Panc1 (cell line): ENCODE measurements at regions not wholly inside any gene's neighbourhood (a gene's known extent, or its start where the extent isn't known, plus 50 kb on each side); places are given as distances from the start of the nearest gene placed in this dataset.
"Not testable (repeated sequence)": the region's sequence is repeated elsewhere in the genome, so short reads cannot be mapped to it uniquely, and the experiment has no call there.

Experiments
- ATAC-seq: fragments of 200-7000 bp; cut with Tn5 transposase; 2 replicates; pipeline ENCODE4 v1.9.1; 2020; ENCODE audit warnings: mild to moderate bottlenecking, moderate library complexity
- BruUV-seq: library from RNA; stranded (reverse); fragments of 400-500 nt; replicated peaks from 2 replicates; lab custom pipeline; 2021; lab: Mats Ljungman, UMichigan
- CTCF ChIA-PET: fragments of 300-600 bp; sonication (Branson Sonifier 250); formaldehyde crosslinking; loops from one replicate; lab custom pipeline; 2022; ENCODE audit warnings: antibody characterized with exemption; lab: Charles Lee
- POLR2A ChIA-PET: fragments of 300-600 bp; sonication (Branson Sonifier 250); formaldehyde crosslinking; loops from one replicate; lab custom pipeline; 2022; ENCODE audit warnings: antibody characterized with exemption; lab: Charles Lee
- DNase-seq: peaks from one replicate; pipeline ENCODE4 v3.0.0-alpha.2; 2010; ENCODE audit warnings: low read depth, low spot score
- H3K27ac ChIP-seq: 2 replicates; pipeline ENCODE4 v1.5.1; 2011; ENCODE audit warnings: mild to moderate bottlenecking, low read length, inconsistent platforms
- H3K27me3 ChIP-seq: fragments of 200-500 bp; sonication (Bioruptor generic); 2 replicates; pipeline ENCODE4 v1.6.0; 2014; ENCODE audit warnings: low read length, inconsistent platforms; ENCODE audit not compliant: control insufficient read depth, insufficient read depth
- H3K36me3 ChIP-seq: fragments of 200-500 bp; sonication (Bioruptor generic); 2 replicates; pipeline ENCODE4 v1.5.1; 2014; ENCODE audit warnings: inconsistent platforms, mild to moderate bottlenecking, low read length, moderate library complexity; ENCODE audit not compliant: control insufficient read depth, insufficient read depth
- H3K4me1 ChIP-seq: 2 replicates; pipeline ENCODE4 v1.5.1; 2011; ENCODE audit warnings: inconsistent platforms, mild to moderate bottlenecking, low read length, moderate library complexity; ENCODE audit not compliant: control insufficient read depth, insufficient read depth
- H3K4me3 ChIP-seq, 2 experiments: 2 replicates each; pipeline ENCODE4 v1.5.1; 2011 to 2012; ENCODE audit warnings: low read depth in 2 of 2, low read length in 2 of 2, mild to moderate bottlenecking in 2 of 2, inconsistent platforms in 1 of 2, moderate library complexity in 1 of 2
- H3K9me3 ChIP-seq: fragments of 200-500 bp; sonication (Bioruptor generic); 2 replicates; pipeline ENCODE4 v1.5.1; 2014; ENCODE audit warnings: low read depth, mild to moderate bottlenecking, inconsistent platforms, low read length, moderate library complexity; ENCODE audit not compliant: control insufficient read depth, insufficient read depth
- CTCF ChIP-seq: fragments of 450-650 bp; IDR thresholded peaks from 2 replicates; pipeline ENCODE4 v1.5.1; 2017; ENCODE audit warnings: mild to moderate bottlenecking
- POLR2AphosphoS5 ChIP-seq: IDR thresholded peaks from 2 replicates; pipeline ENCODE4 v1.6.1; 2012; ENCODE audit warnings: mild to moderate bottlenecking, low read depth, low read length, moderate library complexity
- REST ChIP-seq, 2 experiments: IDR thresholded peaks; 2 replicates each; pipeline ENCODE4 v1.6.1; 2011 to 2012; ENCODE audit warnings: low read depth in 2 of 2, control low read depth in 1 of 2, low read length in 1 of 2, mild to moderate bottlenecking in 1 of 2, moderate library complexity in 1 of 2; ENCODE audit not compliant: insufficient read depth in 1 of 2
- SIN3A ChIP-seq: IDR thresholded peaks from 2 replicates; pipeline ENCODE4 v1.6.1; 2012; ENCODE audit warnings: low read depth, mild to moderate bottlenecking, low read length, moderate library complexity, borderline replicate concordance; ENCODE audit not compliant: insufficient read depth
- TCF7L2 ChIP-seq: IDR thresholded peaks from 2 replicates; pipeline ENCODE4 v1.6.1; 2011; ENCODE audit warnings: mild to moderate bottlenecking, low read depth, low read length, inconsistent platforms
- in situ Hi-C: cut with HindIII; loops from 2 replicates; pipeline ENCODE4 v1.10.0; 2016; ENCODE audit warnings: low sequenced_read_pairs, low pct_unique_long_range_greater_than_20kb
- intact Hi-C: fragments of 100-400 bp; cut with micrococcal nuclease; formaldehyde crosslinking; loops from one replicate; pipeline ENCODE4 v1.10.0; 2022; ENCODE audit not compliant: unreplicated experiment

GRCh38 chr6:23842760-23843159 is 283.3 kb upstream of the NRSN1 start:
- H3K27me3 ChIP-seq: no peaks in the 10 kb centered on the region
- in situ Hi-C loops: no loop called here
- DNase-seq: no peak
- no peak overlapping the region for H3K4me3 ChIP-seq
- BruUV-seq: no TSS peak
- intact Hi-C loops: no loop called here
- no peak for ATAC-seq
- CTCF ChIA-PET: no interaction called here
- no peaks in the 10 kb centered on the region for H3K4me1 ChIP-seq
- H3K9me3 ChIP-seq: no peaks in the 10 kb centered on the region
- POLR2A ChIA-PET: no interaction called here
- TF ChIP-seq SIN3A: no peak
- no peak for TF ChIP-seq CTCF
- no peak for TF ChIP-seq TCF7L2
- no peak for TF ChIP-seq REST (IDR thresholded peaks at IDR 0.05; ENCODE audit: insufficient read depth in 1 of 2, low read depth in 2 of 2, low read length in 1 of 2)
- no peak overlapping the region for H3K27ac ChIP-seq
- H3K36me3 ChIP-seq: no peaks in the 10 kb centered on the region

- POLR2A ChIA-PET: no interaction called here
- ATAC-seq: no peak
- in situ Hi-C loops: no loop called here
- TF ChIP-seq SIN3A (no peak), CTCF (no peak), POLR2AphosphoS5 (no peak), TCF7L2 (no peak), REST (IDR thresholded peaks at IDR 0.05; ENCODE audit: insufficient read depth in 1 of 2, low read depth in 2 of 2, low read length in 1 of 2) (no peak)
- intact Hi-C loops: no loop called here
- Histone ChIP-seq H3K27me3 (no peaks in the 10 kb centered on the region), H3K27ac (no peak overlapping the region), H3K4me3 (no peak overlapping the region), H3K4me1 (no peaks in the 10 kb centered on the region), H3K9me3 (no peaks in the 10 kb centered on the region), H3K36me3 (no peaks in the 10 kb centered on the region)
- no peak for DNase-seq
- CTCF ChIA-PET: no interaction called here
- no TSS peak for BruUV-seq
Measured at GRCh38 chr6:23851522-23851921, 274.5 kb upstream of the NRSN1 start.

- ATAC-seq, H3K4me1 ChIP-seq, H3K27me3 ChIP-seq, H3K27ac ChIP-seq, CTCF ChIA-PET, intact Hi-C loops, DNase-seq, BruUV-seq, H3K36me3 ChIP-seq, POLR2A ChIA-PET, H3K4me3 ChIP-seq, in situ Hi-C loops, H3K9me3 ChIP-seq: not testable (repeated sequence)
Measured at GRCh38 chr6:23853566-23854133, 272.4 kb upstream of the NRSN1 start.

GRCh38 chr6:23854154-23854553 is 271.9 kb upstream of the NRSN1 start:
- in situ Hi-C loops, H3K4me1 ChIP-seq, intact Hi-C loops, H3K9me3 ChIP-seq, CTCF ChIA-PET, BruUV-seq, H3K36me3 ChIP-seq, ATAC-seq, H3K27ac ChIP-seq, H3K4me3 ChIP-seq, POLR2A ChIA-PET, DNase-seq, H3K27me3 ChIP-seq: not testable (repeated sequence)
